HG03196 (cell line): ENCODE measurements at regions not wholly inside any gene's neighbourhood (a gene's known extent, or its start where the extent isn't known, plus 50 kb on each side); places are given as distances from the start of the nearest gene placed in this dataset.
"Not testable (repeated sequence)": the region's sequence is repeated elsewhere in the genome, so short reads cannot be mapped to it uniquely, and the experiment has no call there.

Experiments
- ATAC-seq: cut with Tn5 transposase; IDR thresholded peaks from one replicate; pipeline ENCODE4 v1.9.1; 2021; ENCODE audit not compliant: unreplicated experiment

GRCh38 chr6:119980802-119981201, 631.2 kb upstream of the MAN1A1 start:
- no peak for ATAC-seq

GRCh38 chr6:119979862-119980261, 630.3 kb upstream of the MAN1A1 start:
- no peak for ATAC-seq

- no peak for ATAC-seq
These were observed 628.8 kb upstream of the MAN1A1 start for GRCh38 chr6:119978274-119978889.

- no peak for ATAC-seq
These were observed 625.0 kb upstream of the MAN1A1 start for GRCh38 chr6:119974430-119975159.

GRCh38 chr6:119966484-119966883, 616.9 kb upstream of the MAN1A1 start:
- ATAC-seq = no peak

GRCh38 chr6:119965900-119966299, 616.3 kb upstream of the MAN1A1 start:
- ATAC-seq = no peak

- ATAC-seq = no peak
These were observed 615.4 kb upstream of the MAN1A1 start for GRCh38 chr6:119965008-119965407.

- ATAC-seq = no peak
These were observed 612.9 kb upstream of the MAN1A1 start for GRCh38 chr6:119962505-119962904.

- ATAC-seq = no peak
These were observed 611.9 kb upstream of the MAN1A1 start for GRCh38 chr6:119961450-119961849.

GRCh38 chr6:119960456-119960855, 610.9 kb upstream of the MAN1A1 start:
- no peak for ATAC-seq

GRCh38 chr6:119960036-119960435, 610.5 kb upstream of the MAN1A1 start:
- ATAC-seq = no peak

GRCh38 chr6:119957195-119957594, 607.6 kb upstream of the MAN1A1 start:
- no peak for ATAC-seq

- ATAC-seq = no peak
These were observed 603.1 kb upstream of the MAN1A1 start for GRCh38 chr6:119952696-119953095.

GRCh38 chr6:119950681-119951080, 601.1 kb upstream of the MAN1A1 start:
- no peak for ATAC-seq

- no peak for ATAC-seq
These were observed 592.7 kb upstream of the MAN1A1 start for GRCh38 chr6:119942078-119942752.

GRCh38 chr6:119938752-119939151, 589.2 kb upstream of the MAN1A1 start:
- ATAC-seq = no peak

GRCh38 chr6:119934816-119935215, 585.3 kb upstream of the MAN1A1 start:
- no peak for ATAC-seq

- ATAC-seq = no peak
These were observed 579.6 kb upstream of the MAN1A1 start for GRCh38 chr6:119929121-119929520.

- ATAC-seq = not testable (repeated sequence)
These were observed 575.3 kb upstream of the MAN1A1 start for GRCh38 chr6:119924888-119925287.

GRCh38 chr6:119922814-119923213, 573.3 kb upstream of the MAN1A1 start:
- ATAC-seq = no peak

- no peak for ATAC-seq
These were observed 572.0 kb upstream of the MAN1A1 start for GRCh38 chr6:119921491-119922010.

GRCh38 chr6:119917186-119917585, 567.6 kb upstream of the MAN1A1 start:
- no peak for ATAC-seq
